ENCODE measurements at regions not wholly inside any gene's neighbourhood (a gene's known extent, or its start where the extent isn't known, plus 50 kb on each side); places are given as distances from the start of the nearest gene placed in this dataset.

DNA sequence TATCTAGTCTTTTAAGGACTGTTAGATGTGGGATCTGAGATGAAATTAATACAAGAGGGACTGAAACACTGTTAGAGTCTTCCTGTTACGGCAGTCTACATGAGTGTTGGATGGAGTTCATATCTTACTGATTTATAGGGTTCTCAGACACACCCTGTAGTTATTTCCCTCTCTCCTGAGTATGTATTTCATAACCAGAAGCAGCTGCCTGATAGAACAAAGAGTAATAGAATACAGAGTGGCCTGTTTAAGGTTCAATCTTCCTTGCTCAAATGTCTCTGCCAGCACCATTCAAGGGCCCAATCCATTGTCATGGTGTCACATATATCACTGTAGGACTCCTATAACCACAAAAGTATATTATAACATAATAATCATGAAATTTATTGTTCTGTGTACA lies 1229.1 kb upstream of the ACVR2A start:
- TF ChIP-seq, protein P1, sequence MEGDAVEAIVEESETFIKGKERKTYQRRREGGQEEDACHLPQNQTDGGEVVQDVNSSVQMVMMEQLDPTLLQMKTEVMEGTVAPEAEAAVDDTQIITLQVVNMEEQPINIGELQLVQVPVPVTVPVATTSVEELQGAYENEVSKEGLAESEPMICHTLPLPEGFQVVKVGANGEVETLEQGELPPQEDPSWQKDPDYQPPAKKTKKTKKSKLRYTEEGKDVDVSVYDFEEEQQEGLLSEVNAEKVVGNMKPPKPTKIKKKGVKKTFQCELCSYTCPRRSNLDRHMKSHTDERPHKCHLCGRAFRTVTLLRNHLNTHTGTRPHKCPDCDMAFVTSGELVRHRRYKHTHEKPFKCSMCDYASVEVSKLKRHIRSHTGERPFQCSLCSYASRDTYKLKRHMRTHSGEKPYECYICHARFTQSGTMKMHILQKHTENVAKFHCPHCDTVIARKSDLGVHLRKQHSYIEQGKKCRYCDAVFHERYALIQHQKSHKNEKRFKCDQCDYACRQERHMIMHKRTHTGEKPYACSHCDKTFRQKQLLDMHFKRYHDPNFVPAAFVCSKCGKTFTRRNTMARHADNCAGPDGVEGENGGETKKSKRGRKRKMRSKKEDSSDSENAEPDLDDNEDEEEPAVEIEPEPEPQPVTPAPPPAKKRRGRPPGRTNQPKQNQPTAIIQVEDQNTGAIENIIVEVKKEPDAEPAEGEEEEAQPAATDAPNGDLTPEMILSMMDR (IDR thresholded peaks at IDR 0.05): no peak
- TF ChIP-seq POLR2A (IDR thresholded peaks at IDR 0.05): no peak
